GM12892 (cell line): ENCODE measurements at regions not wholly inside any gene's neighbourhood (a gene's known extent, or its start where the extent isn't known, plus 50 kb on each side); places are given as distances from the start of the nearest gene placed in this dataset.

ENCODE experiments used
- DNase-seq: peaks from one replicate; pipeline ENCODE4 v3.0.0; 2011; ENCODE audit not compliant: insufficient read length
- FAIRE-seq: peaks from 2 replicates; lab custom pipeline; 2011; peaks lifted over from hg19 to GRCh38; lab: Jason Lieb, UNC
- POLR2A ChIP-seq: IDR thresholded peaks from 2 replicates; pipeline ENCODE4 v1.6.1; 2011; ENCODE audit warnings: low read depth, low read length, control low read depth
- POLR2AphosphoS5 ChIP-seq: IDR thresholded peaks from 2 replicates; pipeline ENCODE4 v1.6.1; 2011; ENCODE audit warnings: low read depth, low read length, control low read depth
- TAF1 ChIP-seq: IDR thresholded peaks from 2 replicates; pipeline ENCODE4 v1.6.1; 2011; ENCODE audit warnings: low read depth, mild to moderate bottlenecking, control low read depth, low read length, borderline replicate concordance

DNA sequence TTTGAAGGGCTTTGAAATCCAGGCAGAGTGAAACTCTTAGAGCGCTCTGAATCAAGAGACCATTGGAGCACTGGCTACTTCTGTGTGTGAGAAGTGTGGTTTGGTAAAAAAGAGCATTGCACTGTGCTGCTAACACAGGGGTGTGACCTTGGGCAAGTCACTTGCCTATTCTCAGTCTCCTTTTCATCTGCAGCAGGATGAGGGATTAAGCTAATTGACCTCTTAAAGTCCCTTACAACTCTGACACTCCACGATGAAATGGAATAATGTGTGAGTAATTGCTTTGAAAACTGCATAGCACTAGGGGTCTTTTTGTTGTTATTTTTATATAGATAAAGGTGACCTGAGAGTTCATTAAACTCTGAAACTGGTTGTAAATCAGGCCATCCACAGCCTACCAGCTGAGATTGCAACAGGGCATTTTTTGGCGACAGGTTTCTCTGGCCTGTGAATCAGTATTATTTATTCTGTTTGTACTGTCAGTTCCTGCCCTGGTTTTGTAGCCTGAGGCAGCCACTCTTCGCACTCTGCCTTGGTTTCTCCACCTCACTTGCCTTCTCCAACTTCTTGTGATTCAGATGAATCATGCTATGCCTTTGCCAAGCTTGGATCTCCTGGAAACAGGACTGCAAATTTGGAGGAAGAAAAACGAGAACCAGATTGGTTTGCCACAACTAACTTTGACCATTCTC lies 159.9 kb upstream of the PARP11 start:
- TF ChIP-seq TAF1: no peak
- no peak for TF ChIP-seq POLR2A
- TF ChIP-seq POLR2AphosphoS5: no peak
- DNase-seq: no peak
- no peak for FAIRE-seq

DNA sequence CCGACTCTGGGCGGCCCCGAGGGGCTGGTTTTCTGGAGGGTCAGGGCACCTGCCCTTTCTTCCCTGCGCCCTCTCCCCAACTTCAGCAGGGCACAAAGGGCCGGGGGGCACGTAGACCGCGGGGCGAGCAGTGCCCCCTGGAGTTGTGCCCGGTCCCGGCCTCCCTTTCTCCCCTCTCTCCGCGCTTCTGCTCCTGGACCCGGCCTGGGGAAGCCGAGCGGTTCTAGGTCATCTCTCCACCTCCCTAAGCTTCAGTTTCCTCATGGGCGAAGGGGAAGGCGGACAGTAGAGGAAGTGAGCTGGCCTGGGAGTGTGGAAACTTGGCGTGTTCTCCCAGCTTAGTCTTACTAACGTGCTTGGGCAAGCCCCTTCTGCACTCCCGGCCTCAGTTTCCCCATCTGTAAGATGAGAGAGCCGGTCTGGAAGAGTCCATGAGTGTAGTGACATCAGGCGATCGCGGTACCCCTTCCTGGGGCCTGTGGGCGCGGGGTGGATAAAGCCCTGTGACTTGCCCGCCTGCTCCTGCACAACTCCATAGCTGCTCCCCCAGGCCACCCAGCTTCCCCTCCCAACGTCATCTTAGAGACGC lies 158.6 kb upstream of the PARP11 start:
- no peak for FAIRE-seq
- DNase-seq: peak; percentile 19

DNA sequence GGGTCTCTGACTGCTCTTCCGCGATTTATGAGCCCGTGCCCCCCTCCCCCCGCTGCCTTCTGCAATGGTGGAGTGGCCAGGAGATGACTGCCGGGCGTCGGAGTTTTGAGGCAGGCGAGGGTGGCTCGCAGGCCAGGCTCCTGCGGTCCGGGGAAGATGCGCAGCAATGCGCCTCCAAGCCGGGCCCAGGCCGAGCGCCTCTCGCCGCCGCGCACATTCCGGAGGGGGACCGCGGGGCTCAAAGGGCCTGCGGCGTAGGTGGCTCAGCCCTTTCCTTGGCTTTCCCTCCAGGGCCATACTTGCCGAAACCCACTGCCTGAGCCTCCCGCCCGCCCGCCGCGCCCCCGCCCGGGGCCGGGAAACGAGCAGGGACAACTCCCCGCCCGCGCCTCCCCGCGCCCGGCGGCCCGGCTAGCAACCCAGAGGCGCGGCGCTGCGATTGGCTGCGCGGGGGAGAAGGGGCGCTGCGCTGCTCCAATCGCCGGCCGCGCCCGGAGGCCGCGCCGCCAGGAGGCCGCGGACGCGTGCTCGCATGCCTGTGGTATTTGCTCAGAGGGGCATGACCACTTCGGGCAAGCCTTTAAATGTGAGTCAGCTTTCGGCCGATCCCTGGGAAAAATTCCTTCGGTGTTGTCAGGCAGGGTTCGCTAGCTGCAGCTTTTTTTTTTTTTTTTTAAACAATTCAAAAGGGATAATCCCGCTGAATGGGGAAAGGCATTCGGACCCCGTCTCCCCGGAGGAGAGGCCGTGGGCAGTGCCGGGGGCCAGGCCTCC lies 157.9 kb upstream of the PARP11 start:
- no peak for TF ChIP-seq POLR2A
- TF ChIP-seq TAF1: no peak
- TF ChIP-seq POLR2AphosphoS5: no peak
- DNase-seq (peak; percentile 83), FAIRE-seq (no peak)

More for the DNA sequence above, 158.6 kb upstream of the PARP11 start:
- TF ChIP-seq TAF1: no peak
- no peak for TF ChIP-seq POLR2AphosphoS5
- TF ChIP-seq POLR2A: no peak

DNA sequence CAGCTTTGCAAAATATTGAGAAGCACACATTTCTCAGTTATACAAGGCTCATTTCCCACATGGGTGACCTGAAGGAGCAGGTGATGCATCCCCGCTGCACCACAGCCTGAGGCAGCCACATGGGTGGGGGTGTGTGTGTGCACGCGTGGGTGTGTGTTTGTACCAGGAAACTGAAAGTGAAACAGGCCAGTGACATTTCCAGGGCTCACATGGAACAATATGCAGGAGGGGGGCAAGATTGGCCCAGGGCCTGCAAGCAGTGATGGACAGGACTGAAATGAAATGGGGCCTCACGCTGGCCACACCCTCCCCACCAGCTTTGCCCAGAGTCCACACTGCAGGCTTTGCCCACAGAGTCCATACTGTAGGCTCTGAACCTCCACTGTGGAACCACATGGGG lies 154.2 kb upstream of the PARP11 start:
- FAIRE-seq: no peak
- TF ChIP-seq TAF1: no peak
- TF ChIP-seq POLR2A: no peak
- TF ChIP-seq POLR2AphosphoS5: no peak
- no peak for DNase-seq

DNA sequence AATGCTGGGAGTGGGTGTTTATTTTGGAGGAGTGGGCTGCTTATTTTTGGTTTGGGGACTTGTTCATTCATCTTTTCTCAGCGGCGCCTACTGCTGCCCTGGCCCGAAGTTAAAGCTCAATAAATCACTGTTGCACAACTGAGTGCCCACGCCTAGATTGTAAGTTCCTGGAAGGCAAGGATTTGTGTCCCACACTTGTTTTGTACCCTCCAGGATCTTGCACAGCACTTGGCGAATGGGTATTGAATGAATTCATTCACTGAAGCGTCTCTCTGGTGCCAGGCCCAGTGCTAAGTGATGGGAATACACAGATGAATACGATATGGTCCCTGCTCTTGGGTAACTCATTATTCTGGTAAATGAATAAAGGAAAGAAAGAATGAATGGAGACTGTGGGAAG lies 153.3 kb upstream of the PARP11 start:
- no peak for FAIRE-seq
- DNase-seq: no peak
- TF ChIP-seq POLR2A (no peak), TAF1 (no peak), POLR2AphosphoS5 (no peak)

DNA sequence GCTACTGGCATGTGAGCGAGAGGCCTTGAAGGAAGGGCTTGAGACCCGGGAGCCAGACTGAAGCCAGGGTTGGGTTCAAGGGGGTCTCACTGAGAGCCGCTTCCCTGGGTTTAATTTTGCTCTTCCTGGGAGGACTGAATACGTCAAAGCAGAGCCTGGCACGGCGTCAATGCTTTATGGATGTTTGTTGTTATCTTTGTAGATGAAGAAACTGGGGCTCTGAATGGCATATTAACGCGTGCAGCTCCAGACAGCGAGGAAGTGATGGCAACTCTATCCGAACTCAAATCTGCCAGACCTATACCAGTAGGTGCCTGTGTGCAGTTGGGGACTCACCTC lies 152.8 kb upstream of the PARP11 start:
- no peak for FAIRE-seq
- TF ChIP-seq TAF1 (no peak), POLR2A (no peak), POLR2AphosphoS5 (no peak)

DNA sequence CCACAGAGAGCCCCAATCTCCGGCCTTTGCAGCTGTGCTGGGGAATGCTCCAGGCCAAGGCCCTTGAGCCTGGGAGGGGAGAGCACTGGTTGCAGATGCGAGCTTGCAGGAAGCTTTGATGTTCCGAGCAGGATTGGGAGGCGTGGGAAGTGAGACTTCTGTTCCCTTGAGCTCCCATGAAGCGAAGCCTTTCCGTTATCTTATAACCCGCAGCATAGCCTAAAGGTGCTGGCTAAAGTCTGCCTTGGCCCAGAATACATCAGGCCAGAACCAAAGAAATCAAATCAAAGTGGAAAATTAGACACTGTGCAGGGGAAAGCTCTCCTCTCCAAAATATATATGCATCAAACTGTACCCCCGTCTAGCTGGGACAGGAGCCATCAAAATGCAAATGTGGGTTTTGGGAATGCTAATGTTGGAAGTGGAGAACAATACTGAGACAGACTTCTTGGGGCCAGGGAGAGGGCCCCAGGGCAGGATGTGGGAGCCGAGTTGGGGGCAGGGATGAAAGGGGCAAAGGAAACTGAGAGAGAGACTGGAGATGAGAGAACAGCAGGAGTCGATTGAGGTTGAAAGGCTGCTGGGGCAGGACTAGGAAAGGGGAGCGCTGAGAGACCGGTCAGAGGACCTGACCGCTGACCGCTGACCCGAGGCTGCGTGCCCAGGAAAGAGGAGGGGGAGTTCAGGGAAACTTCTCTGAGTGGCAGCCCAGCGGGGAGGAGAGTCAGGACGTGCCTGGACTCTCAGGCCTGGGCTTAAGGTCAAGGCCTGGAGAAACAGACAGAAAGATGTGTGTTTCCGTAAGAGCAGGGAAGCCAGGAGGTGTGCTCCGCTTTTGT lies 152.2 kb upstream of the PARP11 start:
- no peak for FAIRE-seq
- DNase-seq: no peak
- TF ChIP-seq POLR2AphosphoS5 (no peak), TAF1 (no peak), POLR2A (no peak)

More for the DNA sequence above, 152.8 kb upstream of the PARP11 start:
- DNase-seq: no peak

DNA sequence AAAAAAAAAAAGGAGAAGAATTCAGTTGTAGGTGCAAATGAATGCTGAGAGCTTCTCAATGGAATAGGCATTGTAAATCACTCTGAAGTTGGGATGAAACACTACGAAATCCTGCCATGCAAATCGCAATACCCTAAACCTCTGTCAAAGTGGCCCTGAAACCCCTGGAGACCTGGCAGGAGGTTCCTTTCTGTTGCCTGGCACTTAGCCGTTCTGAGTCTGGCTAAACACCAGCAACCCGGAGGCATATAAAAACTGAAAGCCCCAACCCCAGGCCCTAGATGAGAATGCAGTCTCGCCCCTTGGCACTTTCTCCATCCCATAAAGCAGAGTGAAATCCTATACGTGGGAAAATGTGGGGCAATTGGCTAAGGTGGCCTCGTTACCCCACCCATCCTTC lies 151.5 kb upstream of the PARP11 start:
- DNase-seq: no peak
- TF ChIP-seq POLR2A (no peak), TAF1 (no peak), POLR2AphosphoS5 (no peak)
- FAIRE-seq: no peak

DNA sequence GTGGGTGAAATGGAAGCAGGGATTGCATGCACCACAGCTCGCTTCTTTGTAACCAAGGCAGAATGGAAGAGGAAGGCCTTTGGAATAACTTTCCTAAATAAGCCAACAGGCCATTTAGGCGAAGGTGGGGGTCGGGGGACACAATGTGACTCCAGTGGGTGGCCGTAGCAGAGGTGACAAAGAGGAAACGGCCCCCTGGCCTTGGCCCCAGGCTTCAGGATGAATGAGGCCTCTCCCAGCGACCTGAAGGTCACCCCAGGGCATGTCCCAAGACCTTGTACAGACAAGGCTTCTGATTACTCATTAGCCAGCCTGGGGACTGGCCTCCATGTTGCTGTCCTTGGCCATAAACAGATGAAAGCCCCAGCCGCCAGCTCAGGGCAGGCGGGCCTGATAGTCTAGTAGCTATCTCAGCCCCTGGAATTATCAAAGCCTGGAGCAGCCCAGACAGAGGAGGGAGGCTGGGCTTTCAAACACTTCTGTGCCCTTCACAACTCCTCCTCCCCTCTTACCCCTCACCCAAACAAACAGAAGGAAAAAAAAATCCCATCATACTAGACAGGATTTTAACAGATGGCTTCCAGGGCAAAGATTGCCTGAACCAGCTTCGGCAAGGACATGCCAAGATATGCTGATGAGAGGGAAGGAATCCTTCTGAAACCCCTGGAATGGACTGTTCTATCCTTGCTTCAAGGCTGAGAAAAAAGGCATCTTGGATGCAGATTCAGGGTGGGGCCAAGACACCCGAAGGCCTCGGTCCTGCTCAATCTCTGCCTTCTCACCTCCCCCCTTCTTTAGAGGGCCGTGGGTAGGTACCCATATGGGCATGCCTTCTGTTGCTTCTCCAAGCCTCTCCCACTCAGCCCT lies 142.3 kb upstream of the PARP11 start:
- DNase-seq (no peak), FAIRE-seq (no peak)
- TF ChIP-seq TAF1 (no peak), POLR2A (no peak), POLR2AphosphoS5 (no peak)

DNA sequence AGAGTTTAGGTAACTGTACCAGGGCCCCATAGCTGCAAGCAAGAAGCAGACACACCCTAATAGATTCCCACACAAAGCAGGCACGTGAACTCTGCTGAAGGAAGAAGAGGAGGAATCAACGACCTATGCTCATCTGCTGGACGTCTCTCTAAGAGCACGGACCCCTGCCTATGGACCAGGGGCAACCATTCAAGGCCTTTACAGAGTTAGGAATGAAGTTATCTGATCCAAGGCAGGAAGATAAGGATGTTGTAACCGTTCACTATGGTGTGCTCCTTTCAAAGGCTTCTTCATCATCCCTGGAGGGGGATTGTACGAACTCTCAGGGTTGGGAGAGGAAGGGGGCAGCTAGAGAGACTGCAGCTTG lies 141.6 kb upstream of the PARP11 start:
- TF ChIP-seq POLR2A (no peak), POLR2AphosphoS5 (no peak), TAF1 (no peak)
- FAIRE-seq (no peak), DNase-seq (no peak)

DNA sequence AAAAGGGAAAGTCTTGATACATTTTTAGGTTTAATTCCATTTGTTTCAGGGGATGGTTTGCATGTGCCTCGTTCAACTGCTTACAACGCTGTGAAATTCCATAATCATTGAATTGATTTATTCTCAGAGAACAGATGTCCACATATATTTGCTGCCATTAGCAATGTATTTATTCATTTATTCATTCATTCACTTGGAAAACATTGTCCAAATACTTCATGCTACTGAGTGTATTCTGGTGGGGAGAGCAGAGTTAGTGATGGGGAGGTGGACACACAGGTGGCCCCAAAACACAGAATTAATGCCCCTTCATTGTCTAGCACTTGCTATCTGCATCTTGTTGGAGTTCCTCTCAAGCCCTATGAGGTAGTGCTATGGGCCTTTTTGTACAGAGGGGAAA lies 141.2 kb upstream of the PARP11 start:
- no peak for FAIRE-seq
- no peak for TF ChIP-seq POLR2A
- TF ChIP-seq POLR2AphosphoS5: no peak
- TF ChIP-seq TAF1: no peak
- no peak for DNase-seq
